ENCODE measurements at regions not wholly inside any gene's neighbourhood (a gene's known extent, or its start where the extent isn't known, plus 50 kb on each side); places are given as distances from the start of the nearest gene placed in this dataset.

DNA sequence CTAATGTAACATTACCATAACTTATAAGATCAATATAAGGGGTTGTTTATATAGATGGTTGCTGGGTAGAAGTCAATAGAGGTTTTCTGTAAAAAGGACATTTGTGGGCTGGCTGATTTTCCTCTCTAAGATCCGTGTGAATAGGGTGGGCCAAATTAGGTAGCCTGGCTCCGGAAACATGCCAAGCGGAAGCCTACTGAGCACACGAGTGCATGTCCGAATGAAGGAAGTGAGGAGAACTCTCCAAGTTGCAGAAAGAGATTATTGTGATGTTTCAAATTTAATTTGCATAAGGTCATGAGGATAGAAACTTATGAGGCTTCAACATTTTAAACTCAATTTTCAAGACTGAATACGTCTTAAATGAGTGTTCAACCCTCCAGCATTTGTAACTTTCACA lies 356.7 kb downstream of the SNAPC1 start:
- H3K4me1 Mint-ChIP-seq = peaks cover 7% of the 10 kb centered on the region
- H3K9me3 Mint-ChIP-seq = no peaks in the 10 kb centered on the region
- DNase-seq = no peak
- H3K4me3 Mint-ChIP-seq = no peak overlapping the region
- H3K36me3 Mint-ChIP-seq = no peaks in the 10 kb centered on the region
- CTCF ChIA-PET = no interaction called here
- H3K27ac Mint-ChIP-seq = no peak overlapping the region
- peaks cover 50% of the 10 kb centered on the region for H3K27me3 Mint-ChIP-seq

- no peak overlapping the region for H3K27ac Mint-ChIP-seq
- H3K36me3 Mint-ChIP-seq = no peaks in the 10 kb centered on the region
- no peak overlapping the region for H3K4me3 Mint-ChIP-seq
- H3K27me3 Mint-ChIP-seq = peaks cover 14% of the 10 kb centered on the region
- no peaks in the 10 kb centered on the region for H3K9me3 Mint-ChIP-seq
- no peaks in the 10 kb centered on the region for H3K4me1 Mint-ChIP-seq
- CTCF ChIA-PET = interaction anchor here (6.0 kb wide), 1 partner anchor 230 kb away, joined by 49 read pairs; no protein-coding TSS in a partner anchor
- DNase-seq = no peak
These were observed 361.7 kb downstream of the SNAPC1 start for GRCh38 chr14:62123961-62124360.

DNA sequence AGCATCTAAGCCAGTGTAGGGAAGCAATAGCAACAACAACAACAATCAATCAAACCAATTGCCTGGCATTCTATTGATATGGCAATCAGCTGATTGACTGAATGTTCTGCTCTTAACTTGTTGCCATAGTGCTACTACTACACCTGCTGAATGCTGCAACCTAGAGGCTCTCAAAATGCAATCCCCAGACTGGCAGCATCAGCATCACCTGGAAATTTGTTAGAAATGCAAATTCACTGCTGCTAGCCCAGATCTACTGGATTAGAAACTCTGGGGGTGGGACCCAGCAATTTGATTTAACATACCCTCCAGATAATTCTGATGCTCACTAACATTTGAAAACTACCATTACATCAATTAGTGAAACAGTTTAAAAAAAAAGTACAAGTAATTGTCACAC lies 363.6 kb downstream of the SNAPC1 start:
- no peak for DNase-seq
- no peak overlapping the region for H3K4me3 Mint-ChIP-seq
- H3K36me3 Mint-ChIP-seq = no peaks in the 10 kb centered on the region
- CTCF ChIA-PET = interaction anchor here (0.9 to 6.0 kb wide), 13 partner anchors 9 to 882 kb away, joined by 3 to 49 read pairs (median 5); no protein-coding TSS in a partner anchor
- no peaks in the 10 kb centered on the region for H3K4me1 Mint-ChIP-seq
- H3K27me3 Mint-ChIP-seq = peaks cover 15% of the 10 kb centered on the region
- H3K27ac Mint-ChIP-seq = no peak overlapping the region
- no peaks in the 10 kb centered on the region for H3K9me3 Mint-ChIP-seq

DNA sequence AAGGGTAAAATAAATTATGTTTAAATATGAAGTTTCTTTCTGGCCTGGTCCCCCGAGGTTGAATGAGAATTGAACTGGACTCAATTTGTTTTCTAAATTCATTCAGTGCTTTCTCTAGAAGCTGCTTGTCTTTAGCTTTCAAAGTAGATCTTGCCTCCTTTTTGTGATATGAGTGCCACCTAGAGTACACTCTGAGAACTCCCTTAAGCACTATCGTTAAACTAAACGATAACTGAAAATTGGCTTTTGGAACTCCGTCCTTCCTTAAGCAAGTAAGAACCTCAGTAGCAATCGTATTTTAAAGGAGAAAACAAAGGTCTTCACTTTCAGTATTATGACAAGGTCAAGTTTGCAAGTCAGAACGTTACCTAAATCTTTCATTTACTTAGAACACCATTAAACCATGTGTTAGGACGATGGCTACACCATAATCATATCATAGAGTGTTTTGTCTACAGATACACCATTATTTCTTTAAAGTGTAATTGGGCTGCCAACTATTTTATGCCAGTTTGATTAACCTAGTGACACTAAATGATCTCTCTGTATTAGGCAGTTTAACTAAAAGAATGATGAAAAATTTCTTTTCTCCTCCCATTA lies 364.8 kb downstream of the SNAPC1 start:
- DNase-seq = no peak
- Mint-ChIP-seq H3K27me3 (peaks cover 23% of the 10 kb centered on the region), H3K4me1 (no peaks in the 10 kb centered on the region), H3K36me3 (no peaks in the 10 kb centered on the region), H3K9me3 (no peaks in the 10 kb centered on the region), H3K4me3 (no peak overlapping the region), H3K27ac (no peak overlapping the region)
- CTCF ChIA-PET = interaction anchor here (0.6 to 6.0 kb wide), 21 partner anchors 10 to 883 kb away, joined by 3 to 49 read pairs (median 4); no protein-coding TSS in a partner anchor

- Mint-ChIP-seq H3K36me3 (no peaks in the 10 kb centered on the region), H3K27ac (no peak overlapping the region), H3K27me3 (peaks cover 24% of the 10 kb centered on the region), H3K4me3 (no peak overlapping the region), H3K4me1 (no peaks in the 10 kb centered on the region), H3K9me3 (no peaks in the 10 kb centered on the region)
- CTCF ChIA-PET = no interaction called here
- DNase-seq = no peak
These were observed 368.2 kb downstream of the SNAPC1 start for GRCh38 chr14:62130441-62130840.

DNA sequence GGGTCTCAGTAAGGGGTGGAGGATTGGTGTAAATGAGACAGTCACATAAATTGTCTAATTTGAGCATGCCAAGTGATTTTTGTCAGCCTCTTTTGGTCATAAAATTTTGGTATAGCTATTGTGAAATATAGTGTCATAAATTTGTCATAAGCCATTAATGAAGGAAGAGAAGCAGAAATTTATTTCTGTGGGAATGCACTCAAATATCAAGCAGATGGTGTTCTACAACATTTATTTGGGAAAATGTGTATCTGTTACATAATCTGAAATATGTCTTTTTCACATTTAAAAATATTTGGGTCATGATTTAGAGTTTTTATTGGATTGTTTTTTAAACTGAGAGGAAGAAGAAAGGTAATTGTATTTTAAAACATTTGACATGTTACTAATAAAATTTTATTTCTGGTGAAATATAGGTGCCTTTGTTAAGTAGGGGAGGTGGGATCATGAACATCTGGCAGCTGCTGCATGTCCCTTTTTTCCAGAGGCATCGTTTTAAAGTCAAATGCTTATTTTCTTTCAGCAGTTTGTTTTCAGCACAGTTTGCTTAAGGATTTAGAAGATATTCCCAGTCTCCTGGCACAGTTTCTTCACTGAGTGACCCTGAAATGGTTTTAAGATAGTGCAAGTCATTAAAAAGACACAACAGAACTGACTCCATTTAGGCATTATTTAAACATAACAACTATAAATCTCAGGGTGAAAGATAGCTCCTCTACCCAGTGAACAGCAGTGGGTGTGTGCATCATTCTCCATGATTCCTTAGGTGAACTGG lies 371.7 kb downstream of the SNAPC1 start:
- no peak overlapping the region for H3K27ac Mint-ChIP-seq
- no peak overlapping the region for H3K4me3 Mint-ChIP-seq

DNA sequence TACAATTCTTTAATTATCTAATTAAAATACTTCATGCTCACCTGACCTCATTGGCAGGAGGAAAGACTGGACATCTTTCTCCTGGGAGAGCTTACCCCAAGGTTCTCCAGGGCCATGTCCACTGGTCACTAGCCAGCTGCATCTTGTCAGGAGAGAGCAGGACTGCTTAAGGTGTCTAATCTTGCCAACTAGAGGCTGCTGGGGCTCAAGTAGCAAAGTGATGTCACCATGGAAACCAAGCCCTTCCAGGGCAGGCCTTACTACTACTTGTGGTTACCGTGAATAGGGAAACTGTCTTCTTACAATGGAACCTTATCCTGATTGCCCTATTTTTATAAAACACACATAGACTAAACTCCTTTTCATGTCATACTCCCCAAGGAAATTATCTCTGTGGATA lies 376.4 kb downstream of the SNAPC1 start:
- Mint-ChIP-seq H3K9me3 (no peaks in the 10 kb centered on the region), H3K27ac (no peak overlapping the region), H3K27me3 (no peaks in the 10 kb centered on the region), H3K4me3 (no peak overlapping the region), H3K36me3 (no peaks in the 10 kb centered on the region), H3K4me1 (no peaks in the 10 kb centered on the region)
- CTCF ChIA-PET = no interaction called here
- DNase-seq = no peak

More for the DNA sequence above, 371.7 kb downstream of the SNAPC1 start:
- H3K9me3 Mint-ChIP-seq = no peaks in the 10 kb centered on the region
- H3K4me1 Mint-ChIP-seq = no peaks in the 10 kb centered on the region
- peaks cover 19% of the 10 kb centered on the region for H3K27me3 Mint-ChIP-seq
- H3K36me3 Mint-ChIP-seq = no peaks in the 10 kb centered on the region
- no peak for DNase-seq
- CTCF ChIA-PET = no interaction called here

DNA sequence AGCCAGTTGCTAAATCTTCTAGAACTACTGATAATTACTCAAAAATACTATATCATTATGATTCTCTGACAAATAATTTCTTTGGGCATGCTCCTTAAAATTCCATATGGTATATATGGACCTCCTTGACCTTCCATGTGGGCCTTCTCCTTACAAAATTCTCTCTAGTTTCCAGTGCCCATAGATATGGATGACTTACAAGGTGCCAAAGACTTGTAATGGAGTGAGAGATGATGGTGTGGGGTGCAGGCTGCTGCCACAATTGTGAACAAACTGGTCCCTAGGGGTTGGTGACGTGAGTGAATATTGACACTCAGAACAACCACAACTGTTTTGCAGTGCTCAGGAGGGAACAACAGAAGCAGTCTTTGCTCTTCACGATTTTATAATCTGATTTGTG lies 378.9 kb downstream of the SNAPC1 start:
- no peak overlapping the region for H3K27ac Mint-ChIP-seq
- no peaks in the 10 kb centered on the region for H3K4me1 Mint-ChIP-seq
- no peaks in the 10 kb centered on the region for H3K36me3 Mint-ChIP-seq
- DNase-seq = no peak
- H3K9me3 Mint-ChIP-seq = no peaks in the 10 kb centered on the region
- H3K27me3 Mint-ChIP-seq = no peaks in the 10 kb centered on the region
- CTCF ChIA-PET = no interaction called here
- H3K4me3 Mint-ChIP-seq = no peak overlapping the region

DNA sequence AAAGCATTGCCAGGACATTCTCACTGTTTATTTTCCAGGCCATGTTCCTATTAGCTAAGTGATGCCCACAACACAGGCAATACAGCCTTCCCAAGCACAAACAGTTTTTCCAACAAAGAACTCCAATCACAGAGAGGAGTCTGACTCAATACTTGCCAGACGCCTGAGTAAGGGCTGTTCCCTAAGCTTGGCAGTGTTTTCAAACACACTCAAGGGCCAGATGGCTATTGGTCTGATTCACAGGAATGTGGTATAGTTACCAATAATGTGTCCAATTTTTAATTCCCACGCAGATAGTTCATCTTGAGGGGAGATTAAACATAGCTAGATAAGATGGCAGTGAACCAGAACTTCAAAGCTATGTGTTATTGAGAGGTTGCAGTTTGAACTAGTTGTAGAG lies 381.0 kb downstream of the SNAPC1 start:
- H3K4me1 Mint-ChIP-seq = no peaks in the 10 kb centered on the region
- no peak for DNase-seq

DNA sequence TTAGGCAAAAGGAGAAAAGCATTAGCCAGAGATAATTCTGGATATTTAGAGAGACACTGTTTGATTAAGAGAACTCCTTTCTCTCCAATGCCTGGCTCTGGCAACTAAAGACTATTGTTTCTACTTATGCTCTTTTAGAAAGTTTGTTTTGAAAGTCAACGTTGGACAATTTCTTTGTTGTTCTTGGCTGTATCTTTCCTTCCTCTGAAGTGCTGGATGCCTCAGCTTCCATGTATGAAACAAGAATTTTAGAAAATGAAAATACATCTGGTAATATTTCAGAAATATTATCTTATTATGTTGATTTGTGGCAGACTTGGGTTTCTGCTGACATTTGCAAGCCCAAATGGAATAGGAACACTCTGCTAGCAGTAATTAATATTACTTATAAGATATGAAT lies 382.6 kb downstream of the SNAPC1 start:
- H3K4me1 Mint-ChIP-seq = no peaks in the 10 kb centered on the region
- no peaks in the 10 kb centered on the region for H3K36me3 Mint-ChIP-seq
- peaks cover 9% of the 10 kb centered on the region for H3K9me3 Mint-ChIP-seq
- no peak overlapping the region for H3K27ac Mint-ChIP-seq
- DNase-seq = no peak
- H3K27me3 Mint-ChIP-seq = no peaks in the 10 kb centered on the region
- CTCF ChIA-PET = no interaction called here
- H3K4me3 Mint-ChIP-seq = no peak overlapping the region

More for the DNA sequence above, 381.0 kb downstream of the SNAPC1 start:
- Mint-ChIP-seq H3K27ac (no peak overlapping the region), H3K9me3 (peaks cover 9% of the 10 kb centered on the region), H3K4me3 (no peak overlapping the region), H3K36me3 (no peaks in the 10 kb centered on the region), H3K27me3 (no peaks in the 10 kb centered on the region)
- CTCF ChIA-PET = no interaction called here

DNA sequence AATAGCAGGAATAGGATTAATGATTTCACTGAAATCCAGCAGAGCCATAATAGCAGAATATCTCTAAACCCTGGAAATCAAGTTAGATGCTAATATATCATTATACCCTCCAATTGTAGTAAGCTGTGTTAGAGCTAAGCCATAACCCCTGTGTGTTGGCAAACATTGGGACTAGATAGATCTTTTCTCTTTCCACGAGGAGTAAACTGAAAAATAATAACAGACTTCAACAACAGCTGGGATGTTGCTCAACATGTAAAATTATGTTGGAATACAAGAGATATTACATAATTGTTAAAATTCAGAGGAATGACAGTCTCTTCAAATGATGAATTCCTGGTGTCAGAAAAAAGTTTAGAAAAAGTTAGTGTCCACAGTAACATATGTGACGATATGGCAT lies 383.8 kb downstream of the SNAPC1 start:
- H3K4me3 Mint-ChIP-seq = no peak overlapping the region
- H3K4me1 Mint-ChIP-seq = no peaks in the 10 kb centered on the region
- CTCF ChIA-PET = interaction anchor here (0.7 kb wide), 1 partner anchor 39 kb away, joined by 3 read pairs; no protein-coding TSS in a partner anchor
- no peaks in the 10 kb centered on the region for H3K36me3 Mint-ChIP-seq
- H3K9me3 Mint-ChIP-seq = peaks cover 9% of the 10 kb centered on the region
- no peak for DNase-seq
- H3K27ac Mint-ChIP-seq = no peak overlapping the region
- H3K27me3 Mint-ChIP-seq = no peaks in the 10 kb centered on the region

DNA sequence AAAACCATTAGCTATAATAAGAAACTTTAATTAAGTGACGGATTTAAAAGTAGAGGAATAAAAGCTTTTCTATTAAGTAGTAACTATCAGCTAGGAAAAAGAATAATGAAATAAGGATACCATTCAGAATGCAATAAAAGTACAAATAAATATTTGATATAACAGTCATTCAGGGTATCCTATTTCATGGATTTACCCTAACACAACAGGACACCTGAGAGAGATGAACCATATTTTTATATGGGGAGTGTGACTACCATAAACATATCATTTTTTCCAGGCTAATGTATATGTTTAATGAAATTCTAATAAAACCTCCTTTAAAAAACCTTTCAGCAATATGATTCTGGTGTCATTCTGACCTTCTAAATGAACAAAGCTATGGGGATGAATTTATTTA lies 393.8 kb downstream of the SNAPC1 start:
- Mint-ChIP-seq H3K36me3 (no peaks in the 10 kb centered on the region), H3K9me3 (no peaks in the 10 kb centered on the region), H3K27ac (no peak overlapping the region), H3K27me3 (no peaks in the 10 kb centered on the region), H3K4me1 (no peaks in the 10 kb centered on the region), H3K4me3 (no peak overlapping the region)
- CTCF ChIA-PET = no interaction called here
- no peak for DNase-seq

GRCh38 chr14:62158779-62159178 lies 396.6 kb downstream of the SNAPC1 start:
- H3K27me3 Mint-ChIP-seq = peaks cover 4% of the 10 kb centered on the region
- DNase-seq = no peak
- H3K36me3 Mint-ChIP-seq = no peaks in the 10 kb centered on the region
- no peak overlapping the region for H3K27ac Mint-ChIP-seq
- H3K4me1 Mint-ChIP-seq = no peaks in the 10 kb centered on the region
- H3K4me3 Mint-ChIP-seq = no peak overlapping the region
- H3K9me3 Mint-ChIP-seq = no peaks in the 10 kb centered on the region
- CTCF ChIA-PET = no interaction called here

GRCh38 chr14:62159314-62159713 lies 397.1 kb downstream of the SNAPC1 start:
- CTCF ChIA-PET = no interaction called here

DNA sequence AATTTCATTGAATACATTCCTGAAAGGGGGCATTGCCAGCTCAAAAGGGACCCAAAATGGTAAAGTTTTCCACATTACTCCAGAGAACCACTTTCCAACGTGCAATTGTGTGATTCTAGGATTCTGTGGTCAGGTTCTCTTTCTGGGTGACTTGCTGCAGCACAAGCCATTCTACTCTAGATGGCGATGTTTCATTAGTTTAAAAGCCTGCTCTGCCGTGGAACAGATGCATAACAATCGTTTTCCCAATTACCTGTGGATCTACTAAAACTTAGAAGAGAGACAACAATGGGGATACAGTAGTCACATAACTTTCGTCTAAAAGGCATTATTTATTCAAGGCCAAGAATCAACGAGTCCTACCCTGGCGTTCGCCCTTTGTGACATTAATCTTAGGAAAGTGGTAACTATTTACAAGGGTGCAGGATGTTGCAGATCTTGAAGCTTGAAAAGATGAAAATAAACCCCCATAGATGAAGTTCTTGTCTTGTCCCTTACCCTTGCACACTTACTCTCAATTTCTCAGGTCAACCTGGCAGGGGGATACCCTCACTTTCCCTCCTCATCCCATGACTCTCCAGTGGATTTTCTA lies 400.9 kb downstream of the SNAPC1 start:
- no peaks in the 10 kb centered on the region for H3K9me3 Mint-ChIP-seq
- H3K36me3 Mint-ChIP-seq = no peaks in the 10 kb centered on the region
- no peak overlapping the region for H3K27ac Mint-ChIP-seq
- CTCF ChIA-PET = interaction anchor here (0.8 kb wide), 2 partner anchors 16 to 53 kb away, joined by 3 read pairs; no protein-coding TSS in a partner anchor
- DNase-seq = peak; percentile 24
- no peaks in the 10 kb centered on the region for H3K4me1 Mint-ChIP-seq
- no peak overlapping the region for H3K4me3 Mint-ChIP-seq
- H3K27me3 Mint-ChIP-seq = peaks cover 4% of the 10 kb centered on the region

More at GRCh38 chr14:62159314-62159713, 397.1 kb downstream of the SNAPC1 start:
- no peak for DNase-seq
- Mint-ChIP-seq H3K9me3 (no peaks in the 10 kb centered on the region), H3K27ac (no peak overlapping the region), H3K27me3 (peaks cover 4% of the 10 kb centered on the region), H3K36me3 (no peaks in the 10 kb centered on the region), H3K4me3 (no peak overlapping the region), H3K4me1 (no peaks in the 10 kb centered on the region)
